Tibial nerve (tissue), 4 donors: ENCODE measurements at regions not wholly inside any gene's neighbourhood (a gene's known extent, or its start where the extent isn't known, plus 50 kb on each side); places are given as distances from the start of the nearest gene placed in this dataset.

Source experiments
- DNase-seq, 2 donors: peaks; one replicate each; pipeline ENCODE4 v3.0.0-alpha.2; 2019; ENCODE audit warnings: low spot score in 2 of 2
- H3K27ac ChIP-seq, 4 donors: fragments of 200-600 bp; sonication (generic) in 3 of 4; one replicate each; pipeline ENCODE4 v1.5.1; 2017 to 2019; ENCODE audit warnings: mild to moderate bottlenecking in 1 of 4
- H3K27me3 ChIP-seq, 2 donors: fragments of 200-600 bp; sonication (generic) in 1 of 2; one replicate each; pipeline versions ENCODE4 v1.5.1 to v1.6.0; 2017 to 2019
- H3K36me3 ChIP-seq, 3 donors: fragments of 200-600 bp; sonication (generic); one replicate each; pipeline ENCODE4 v1.5.1; 2018 to 2019
- H3K4me1 ChIP-seq, 4 donors: fragments of 200-600 bp; sonication (generic) in 3 of 4; one replicate each; pipeline ENCODE4 v1.5.1; 2017 to 2019
- H3K4me3 ChIP-seq, 4 donors: fragments of 200-600 bp; sonication (generic) in 3 of 4; one replicate each; pipeline ENCODE4 v1.5.1; 2017 to 2019; ENCODE audit warnings: mild to moderate bottlenecking in 1 of 4, moderate library complexity in 1 of 4
- H3K9me3 ChIP-seq, 4 donors: fragments of 200-600 bp; sonication (generic) in 3 of 4; one replicate each; pipeline ENCODE4 v1.5.1; 2017 to 2019
- CTCF ChIP-seq, 5 experiments: fragments of 200-600 bp in 3 of 5; fragments of 450-650 bp in 2 of 5; sonication (generic) in 3 of 5; IDR thresholded peaks; one replicate each; pipeline ENCODE4 v1.5.1; 2016 to 2019; ENCODE audit warnings: antibody characterized with exemption in 5 of 5, mild to moderate bottlenecking in 3 of 5, moderate library complexity in 2 of 5
- EP300 ChIP-seq, 2 donors: sonication (generic); formaldehyde crosslinking; IDR thresholded peaks; one replicate each; pipeline ENCODE4 v1.6.1; 2017; ENCODE audit warnings: antibody characterized with exemption in 2 of 2, mild to moderate bottlenecking in 1 of 2
- POLR2A ChIP-seq, 2 donors: fragments of 450-650 bp; IDR thresholded peaks; one replicate each; pipeline ENCODE4 v1.6.1; 2017; ENCODE audit warnings: antibody characterized with exemption in 2 of 2, mild to moderate bottlenecking in 2 of 2, moderate library complexity in 2 of 2
- WGBS, 2 donors: methylation state at CpG; one replicate each; pipeline ENCODE4 v1.1.5; 2018; 5-methylcytosine and 5-hydroxymethylcytosine counted together

GRCh38 chr9:99411068-99411467, 189.0 kb downstream of the SEC61B start:
- no peaks in the 10 kb centered on the region for H3K9me3 ChIP-seq
- H3K27ac ChIP-seq: no peak overlapping the region
- WGBS, 2 donors: 58 to 61% methylated on average over 1 of the region's 1 CpG
- no peaks in the 10 kb centered on the region for H3K27me3 ChIP-seq
- H3K4me3 ChIP-seq: no peak overlapping the region
- H3K36me3 ChIP-seq: no peaks in the 10 kb centered on the region
- no peak for DNase-seq
- H3K4me1 ChIP-seq: no peaks in the 10 kb centered on the region
- TF ChIP-seq CTCF (IDR thresholded peaks at IDR 0.05) (no peak), EP300 (IDR thresholded peaks at IDR 0.05) (no peak), POLR2A (IDR thresholded peaks at IDR 0.05) (no peak)

- Histone ChIP-seq H3K27ac (no peak overlapping the region), H3K4me3 (no peak overlapping the region), H3K4me1 (no peaks in the 10 kb centered on the region), H3K27me3 (no peaks in the 10 kb centered on the region), H3K36me3 (no peaks in the 10 kb centered on the region), H3K9me3 (no peaks in the 10 kb centered on the region)
- TF ChIP-seq EP300 (IDR thresholded peaks at IDR 0.05): no peak
- TF ChIP-seq CTCF (IDR thresholded peaks at IDR 0.05): no peak
- TF ChIP-seq POLR2A (IDR thresholded peaks at IDR 0.05): no peak
- 69 to 78% methylated on average over 8 of the region's 8 CpGs for WGBS, 2 donors
- no peak for DNase-seq
Observed at GRCh38 chr9:99411479-99412115, 189.5 kb downstream of the SEC61B start.

- H3K4me1 ChIP-seq: no peaks in the 10 kb centered on the region
- no peak for DNase-seq
- no peak overlapping the region for H3K4me3 ChIP-seq
- H3K27ac ChIP-seq: no peak overlapping the region
- TF ChIP-seq CTCF (IDR thresholded peaks at IDR 0.05): no peak
- no peak for TF ChIP-seq POLR2A (IDR thresholded peaks at IDR 0.05)
- no peak for TF ChIP-seq EP300 (IDR thresholded peaks at IDR 0.05)
- H3K27me3 ChIP-seq: no peaks in the 10 kb centered on the region
- no peaks in the 10 kb centered on the region for H3K36me3 ChIP-seq
- no peaks in the 10 kb centered on the region for H3K9me3 ChIP-seq
Observed at GRCh38 chr9:99412606-99413005, 190.5 kb downstream of the SEC61B start.

GRCh38 chr9:99414321-99414720, 192.2 kb downstream of the SEC61B start:
- TF ChIP-seq POLR2A (IDR thresholded peaks at IDR 0.05) (no peak), EP300 (IDR thresholded peaks at IDR 0.05) (no peak), CTCF (IDR thresholded peaks at IDR 0.05) (no peak)
- Histone ChIP-seq H3K36me3 (no peaks in the 10 kb centered on the region), H3K27me3 (no peaks in the 10 kb centered on the region), H3K4me1 (no peaks in the 10 kb centered on the region), H3K27ac (no peak overlapping the region), H3K9me3 (no peaks in the 10 kb centered on the region), H3K4me3 (no peak overlapping the region)
- no peak for DNase-seq
- WGBS, 2 donors: 71 to 72% methylated on average over 1 of the region's 1 CpG

- Histone ChIP-seq H3K4me1 (no peaks in the 10 kb centered on the region), H3K36me3 (no peaks in the 10 kb centered on the region), H3K9me3 (no peaks in the 10 kb centered on the region), H3K27me3 (no peaks in the 10 kb centered on the region), H3K27ac (no peak overlapping the region), H3K4me3 (no peak overlapping the region)
- TF ChIP-seq EP300 (IDR thresholded peaks at IDR 0.05) (no peak), CTCF (IDR thresholded peaks at IDR 0.05) (no peak), POLR2A (IDR thresholded peaks at IDR 0.05) (no peak)
- DNase-seq: no peak
- 71 to 76% methylated on average over 4 of the region's 4 CpGs for WGBS, 2 donors
Observed at GRCh38 chr9:99415606-99416005, 193.5 kb downstream of the SEC61B start.
